ENCODE measurements at regions not wholly inside any gene's neighbourhood (a gene's known extent, or its start where the extent isn't known, plus 50 kb on each side); places are given as distances from the start of the nearest gene placed in this dataset.

DNA sequence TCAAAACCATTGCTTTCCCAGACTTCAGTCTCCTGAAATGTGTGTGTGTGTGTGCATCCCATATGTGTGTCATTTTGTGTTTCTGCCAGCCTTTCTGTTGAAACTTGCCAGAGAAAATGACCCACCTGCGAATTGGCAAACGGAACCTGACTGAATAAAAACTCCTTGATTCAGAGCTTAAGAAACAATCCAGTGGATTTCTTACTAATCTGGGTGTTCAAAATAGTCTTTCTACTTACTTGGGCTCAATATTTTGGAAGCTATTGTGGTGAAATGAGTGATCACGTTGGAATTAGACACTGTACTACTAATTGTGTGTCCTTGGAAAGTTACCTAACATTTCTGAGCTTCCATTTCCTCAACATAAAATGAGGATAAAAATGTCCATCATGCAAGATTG, 138.9 kb upstream of the ERG start:
- TF ChIP-seq, protein P1, sequence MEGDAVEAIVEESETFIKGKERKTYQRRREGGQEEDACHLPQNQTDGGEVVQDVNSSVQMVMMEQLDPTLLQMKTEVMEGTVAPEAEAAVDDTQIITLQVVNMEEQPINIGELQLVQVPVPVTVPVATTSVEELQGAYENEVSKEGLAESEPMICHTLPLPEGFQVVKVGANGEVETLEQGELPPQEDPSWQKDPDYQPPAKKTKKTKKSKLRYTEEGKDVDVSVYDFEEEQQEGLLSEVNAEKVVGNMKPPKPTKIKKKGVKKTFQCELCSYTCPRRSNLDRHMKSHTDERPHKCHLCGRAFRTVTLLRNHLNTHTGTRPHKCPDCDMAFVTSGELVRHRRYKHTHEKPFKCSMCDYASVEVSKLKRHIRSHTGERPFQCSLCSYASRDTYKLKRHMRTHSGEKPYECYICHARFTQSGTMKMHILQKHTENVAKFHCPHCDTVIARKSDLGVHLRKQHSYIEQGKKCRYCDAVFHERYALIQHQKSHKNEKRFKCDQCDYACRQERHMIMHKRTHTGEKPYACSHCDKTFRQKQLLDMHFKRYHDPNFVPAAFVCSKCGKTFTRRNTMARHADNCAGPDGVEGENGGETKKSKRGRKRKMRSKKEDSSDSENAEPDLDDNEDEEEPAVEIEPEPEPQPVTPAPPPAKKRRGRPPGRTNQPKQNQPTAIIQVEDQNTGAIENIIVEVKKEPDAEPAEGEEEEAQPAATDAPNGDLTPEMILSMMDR (IDR thresholded peaks at IDR 0.05; ENCODE audit: low read depth, low read length, missing input control), result no peak
- TF ChIP-seq YY1 (IDR thresholded peaks at IDR 0.05), result no peak

All from liver (tissue), 2 donors.